Tibial nerve (tissue), 4 donors: ENCODE measurements at regions not wholly inside any gene's neighbourhood (a gene's known extent, or its start where the extent isn't known, plus 50 kb on each side); places are given as distances from the start of the nearest gene placed in this dataset.

ENCODE experiments used
- DNase-seq, 2 donors: peaks; one replicate each; pipeline ENCODE4 v3.0.0-alpha.2; 2019; ENCODE audit warnings: low spot score in 2 of 2
- H3K27ac ChIP-seq, 4 donors: fragments of 200-600 bp; sonication (generic) in 3 of 4; one replicate each; pipeline ENCODE4 v1.5.1; 2017 to 2019; ENCODE audit warnings: mild to moderate bottlenecking in 1 of 4
- H3K27me3 ChIP-seq, 2 donors: fragments of 200-600 bp; sonication (generic) in 1 of 2; one replicate each; pipeline versions ENCODE4 v1.5.1 to v1.6.0; 2017 to 2019
- H3K36me3 ChIP-seq, 3 donors: fragments of 200-600 bp; sonication (generic); one replicate each; pipeline ENCODE4 v1.5.1; 2018 to 2019
- H3K4me1 ChIP-seq, 4 donors: fragments of 200-600 bp; sonication (generic) in 3 of 4; one replicate each; pipeline ENCODE4 v1.5.1; 2017 to 2019
- H3K4me3 ChIP-seq, 4 donors: fragments of 200-600 bp; sonication (generic) in 3 of 4; one replicate each; pipeline ENCODE4 v1.5.1; 2017 to 2019; ENCODE audit warnings: mild to moderate bottlenecking in 1 of 4, moderate library complexity in 1 of 4
- H3K9me3 ChIP-seq, 4 donors: fragments of 200-600 bp; sonication (generic) in 3 of 4; one replicate each; pipeline ENCODE4 v1.5.1; 2017 to 2019
- CTCF ChIP-seq, 5 experiments: fragments of 200-600 bp in 3 of 5; fragments of 450-650 bp in 2 of 5; sonication (generic) in 3 of 5; IDR thresholded peaks; one replicate each; pipeline ENCODE4 v1.5.1; 2016 to 2019; ENCODE audit warnings: antibody characterized with exemption in 5 of 5, mild to moderate bottlenecking in 3 of 5, moderate library complexity in 2 of 5
- EP300 ChIP-seq, 2 donors: sonication (generic); formaldehyde crosslinking; IDR thresholded peaks; one replicate each; pipeline ENCODE4 v1.6.1; 2017; ENCODE audit warnings: antibody characterized with exemption in 2 of 2, mild to moderate bottlenecking in 1 of 2
- POLR2A ChIP-seq, 2 donors: fragments of 450-650 bp; IDR thresholded peaks; one replicate each; pipeline ENCODE4 v1.6.1; 2017; ENCODE audit warnings: antibody characterized with exemption in 2 of 2, mild to moderate bottlenecking in 2 of 2, moderate library complexity in 2 of 2
- WGBS, 2 donors: methylation state at CpG; one replicate each; pipeline ENCODE4 v1.1.5; 2018; 5-methylcytosine and 5-hydroxymethylcytosine counted together

- no peak overlapping the region for H3K27ac ChIP-seq
- no peaks in the 10 kb centered on the region for H3K9me3 ChIP-seq
- no peaks in the 10 kb centered on the region for H3K27me3 ChIP-seq
- H3K36me3 ChIP-seq = no peaks in the 10 kb centered on the region
- no peak for DNase-seq
- WGBS, 2 donors = 78 to 83% methylated on average over 2 of the region's 2 CpGs
- no peaks in the 10 kb centered on the region for H3K4me1 ChIP-seq
- no peak for TF ChIP-seq POLR2A (IDR thresholded peaks at IDR 0.05)
- TF ChIP-seq CTCF (IDR thresholded peaks at IDR 0.05) = no peak
- H3K4me3 ChIP-seq = no peak overlapping the region
Observed at GRCh38 chr5:13034061-13034460, 910.4 kb downstream of the DNAH5 start.

- H3K4me3 ChIP-seq = no peak overlapping the region
- TF ChIP-seq EP300 (IDR thresholded peaks at IDR 0.05) (no peak), CTCF (IDR thresholded peaks at IDR 0.05) (no peak), POLR2A (IDR thresholded peaks at IDR 0.05) (no peak)
- no peaks in the 10 kb centered on the region for H3K27me3 ChIP-seq
- no peaks in the 10 kb centered on the region for H3K36me3 ChIP-seq
- H3K4me1 ChIP-seq = no peaks in the 10 kb centered on the region
- no peaks in the 10 kb centered on the region for H3K9me3 ChIP-seq
- 49 to 68% methylated on average over 1 of the region's 1 CpG for WGBS, 2 donors
- H3K27ac ChIP-seq = no peak overlapping the region
- DNase-seq = no peak
Observed at GRCh38 chr5:13029211-13029610, 915.3 kb downstream of the DNAH5 start.

GRCh38 chr5:13027874-13028273 lies 916.6 kb downstream of the DNAH5 start:
- Histone ChIP-seq H3K4me1 (no peaks in the 10 kb centered on the region), H3K36me3 (no peaks in the 10 kb centered on the region), H3K27ac (no peak overlapping the region), H3K9me3 (no peaks in the 10 kb centered on the region), H3K27me3 (no peaks in the 10 kb centered on the region), H3K4me3 (no peak overlapping the region)
- TF ChIP-seq POLR2A (IDR thresholded peaks at IDR 0.05) (no peak), EP300 (IDR thresholded peaks at IDR 0.05) (no peak), CTCF (IDR thresholded peaks at IDR 0.05) (no peak)
- no peak for DNase-seq
- 80 to 81% methylated on average over 4 of the region's 4 CpGs for WGBS, 2 donors

GRCh38 chr5:13019729-13020128 lies 924.8 kb downstream of the DNAH5 start:
- no peak for TF ChIP-seq EP300 (IDR thresholded peaks at IDR 0.05)
- no peak for TF ChIP-seq CTCF (IDR thresholded peaks at IDR 0.05)
- Histone ChIP-seq H3K9me3 (no peaks in the 10 kb centered on the region), H3K27me3 (no peaks in the 10 kb centered on the region), H3K4me1 (no peaks in the 10 kb centered on the region), H3K4me3 (no peak overlapping the region), H3K36me3 (no peaks in the 10 kb centered on the region), H3K27ac (no peak overlapping the region)
- DNase-seq = no peak
- 63 to 70% methylated on average over 1 of the region's 1 CpG for WGBS, 2 donors

GRCh38 chr5:13003457-13003856 lies 941.0 kb downstream of the DNAH5 start:
- no peaks in the 10 kb centered on the region for H3K36me3 ChIP-seq
- WGBS, 2 donors = 51 to 57% methylated on average over 1 of the region's 1 CpG
- no peak for DNase-seq
- no peaks in the 10 kb centered on the region for H3K27me3 ChIP-seq
- H3K9me3 ChIP-seq = no peaks in the 10 kb centered on the region
- H3K4me3 ChIP-seq = no peak overlapping the region
- no peak overlapping the region for H3K27ac ChIP-seq
- no peaks in the 10 kb centered on the region for H3K4me1 ChIP-seq
- no peak for TF ChIP-seq POLR2A (IDR thresholded peaks at IDR 0.05)
- no peak for TF ChIP-seq EP300 (IDR thresholded peaks at IDR 0.05)
- TF ChIP-seq CTCF (IDR thresholded peaks at IDR 0.05) = no peak
